H9 (cell line): ENCODE measurements at regions not wholly inside any gene's neighbourhood (a gene's known extent, or its start where the extent isn't known, plus 50 kb on each side); places are given as distances from the start of the nearest gene placed in this dataset.
"Not testable (repeated sequence)": the region's sequence is repeated elsewhere in the genome, so short reads cannot be mapped to it uniquely, and the experiment has no call there.

Source experiments
- DNase-seq: peaks from one replicate; pipeline ENCODE4 v3.0.0-alpha.2; 2017
- H2AFZ ChIP-seq: one replicate; pipeline ENCODE4 v1.6.1; 2013; ENCODE audit warnings: mild to moderate bottlenecking, low read length, control low read depth, moderate library complexity
- H2AK5ac ChIP-seq: 2 replicates; pipeline ENCODE4 v1.6.1; 2013; ENCODE audit warnings: low read length, control low read depth, mixed read lengths; ENCODE audit not compliant: insufficient read length
- H2BK120ac ChIP-seq: one replicate; pipeline ENCODE4 v1.6.1; 2013; ENCODE audit warnings: low read depth, mild to moderate bottlenecking, low read length, control low read depth, inconsistent platforms; ENCODE audit not compliant: poor library complexity, severe bottlenecking
- H2BK12ac ChIP-seq: 2 replicates; pipeline ENCODE4 v1.6.1; 2013; ENCODE audit warnings: low read length, control low read depth, mixed read lengths, low read depth; ENCODE audit not compliant: insufficient read length
- H2BK15ac ChIP-seq: 2 replicates; pipeline ENCODE4 v1.6.1; 2013; ENCODE audit warnings: low read depth, low read length, control low read depth
- H2BK20ac ChIP-seq: one replicate; pipeline ENCODE4 v1.6.1; 2013; ENCODE audit warnings: low read depth, mild to moderate bottlenecking, low read length, control low read depth, inconsistent platforms; ENCODE audit not compliant: poor library complexity, severe bottlenecking
- H2BK5ac ChIP-seq: 2 replicates; pipeline ENCODE4 v1.6.1; 2013; ENCODE audit warnings: low read length, control low read depth, mixed read lengths; ENCODE audit not compliant: insufficient read length
- H3K14ac ChIP-seq: 2 replicates; pipeline ENCODE4 v1.6.1; 2013; ENCODE audit warnings: low read length, control low read depth; ENCODE audit not compliant: insufficient read depth
- H3K18ac ChIP-seq: 2 replicates; pipeline ENCODE4 v1.6.1; 2013; ENCODE audit warnings: low read depth, mild to moderate bottlenecking, mixed read lengths, low read length, control low read depth; ENCODE audit not compliant: insufficient read length
- H3K23ac ChIP-seq: 2 replicates; pipeline ENCODE4 v1.6.1; 2013; ENCODE audit warnings: low read length, control low read depth, mixed read lengths, low read depth; ENCODE audit not compliant: insufficient read length
- H3K23me2 ChIP-seq: 2 replicates; pipeline ENCODE4 v1.6.1; 2013; ENCODE audit warnings: low read depth, mild to moderate bottlenecking, mixed read lengths, low read length, control low read depth; ENCODE audit not compliant: insufficient read length, poor library complexity, severe bottlenecking
- H3K27ac ChIP-seq: 2 replicates; pipeline ENCODE4 v1.5.1; 2013; ENCODE audit warnings: low read length, control low read depth, mixed read lengths, low read depth; ENCODE audit not compliant: insufficient read length
- H3K27me3 ChIP-seq: 2 replicates; pipeline ENCODE4 v1.6.1; 2013; ENCODE audit warnings: low read length, control low read depth, inconsistent platforms; ENCODE audit not compliant: insufficient read depth
- H3K4ac ChIP-seq: 2 replicates; pipeline ENCODE4 v1.6.1; 2013; ENCODE audit warnings: low read depth, mild to moderate bottlenecking, control low read depth, inconsistent platforms, low read length, moderate library complexity
- H3K4me1 ChIP-seq: 2 replicates; pipeline ENCODE4 v1.6.1; 2013; ENCODE audit warnings: low read length, control low read depth, inconsistent platforms; ENCODE audit not compliant: insufficient read depth
- H3K4me2 ChIP-seq: 2 replicates; pipeline ENCODE4 v1.6.1; 2013; ENCODE audit warnings: low read length, control low read depth, mixed read lengths; ENCODE audit not compliant: insufficient read length, insufficient read depth
- H3K56ac ChIP-seq: 2 replicates; pipeline ENCODE4 v1.6.1; 2013; ENCODE audit warnings: low read depth, mild to moderate bottlenecking, mixed read lengths, low read length, control low read depth; ENCODE audit not compliant: insufficient read length
- H3K79me1 ChIP-seq: 2 replicates; pipeline ENCODE4 v1.6.1; 2013; ENCODE audit warnings: low read depth, mild to moderate bottlenecking, moderate library complexity, low read length, control low read depth, inconsistent platforms; ENCODE audit not compliant: insufficient read depth, poor library complexity, severe bottlenecking
- H3K79me2 ChIP-seq: 2 replicates; pipeline ENCODE4 v1.6.1; 2013; ENCODE audit warnings: low read length, control low read depth, inconsistent platforms; ENCODE audit not compliant: insufficient read depth
- H3K9ac ChIP-seq: 2 replicates; pipeline ENCODE4 v1.6.1; 2013; ENCODE audit warnings: low read length, control low read depth, mixed read lengths; ENCODE audit not compliant: insufficient read length; ENCODE audit errors: extremely low read depth
- H3K9me3 ChIP-seq: one replicate; pipeline ENCODE4 v1.6.1; 2013; ENCODE audit warnings: low read depth, low read length, inconsistent platforms; ENCODE audit not compliant: control insufficient read depth
- H3T11ph ChIP-seq: one replicate; pipeline ENCODE4 v1.6.1; 2013; ENCODE audit warnings: mild to moderate bottlenecking, low read length, control low read depth, inconsistent platforms
- H4K20me1 ChIP-seq: one replicate; pipeline ENCODE4 v1.6.1; 2013; ENCODE audit not compliant: control insufficient read depth, insufficient read length, insufficient read depth
- H4K5ac ChIP-seq: 2 replicates; pipeline ENCODE4 v1.6.1; 2013; ENCODE audit warnings: low read depth, mild to moderate bottlenecking, mixed read lengths, low read length, control low read depth; ENCODE audit not compliant: insufficient read length
- H4K8ac ChIP-seq: replicated peaks from 2 replicates; pipeline ENCODE4 v1.6.1; 2013; ENCODE audit warnings: low read length, control low read depth, mixed read lengths, low read depth; ENCODE audit not compliant: insufficient read length
- H4K91ac ChIP-seq: 2 replicates; pipeline ENCODE4 v1.6.1; 2013; ENCODE audit warnings: low read depth, mild to moderate bottlenecking, moderate library complexity, mixed read lengths, low read length, control low read depth; ENCODE audit not compliant: insufficient read length
- H3K27ac Mint-ChIP-seq, 3 experiments: 2 replicates in 2 of 3; 3 replicates in 1 of 3; pipeline ENCODE4 v1.8.0; 2020 to 2021; ENCODE audit warnings: mixed read lengths in 3 of 3, mild to moderate bottlenecking in 1 of 3, moderate library complexity in 1 of 3
- H3K27me3 Mint-ChIP-seq: 2 replicates; pipeline ENCODE4 v1.8.0; 2021; ENCODE audit warnings: low read depth, mild to moderate bottlenecking, moderate library complexity, mixed read lengths
- H3K36me3 Mint-ChIP-seq, 3 experiments: 2 replicates in 2 of 3; 3 replicates in 1 of 3; pipeline ENCODE4 v1.8.0; 2020 to 2021; ENCODE audit warnings: low read depth in 3 of 3, mixed read lengths in 3 of 3; ENCODE audit not compliant: insufficient read depth in 1 of 3
- H3K4me1 Mint-ChIP-seq, 2 experiments: 2 replicates each; pipeline ENCODE4 v1.8.0; 2020; ENCODE audit warnings: mixed read lengths in 2 of 2
- H3K4me3 Mint-ChIP-seq, 2 experiments: 2 replicates in 1 of 2; 3 replicates in 1 of 2; pipeline ENCODE4 v1.8.0; 2020 to 2021; ENCODE audit warnings: mild to moderate bottlenecking in 2 of 2, mixed read lengths in 2 of 2, moderate library complexity in 1 of 2
- H3K9me3 Mint-ChIP-seq, 2 experiments: 2 replicates in 1 of 2; 3 replicates in 1 of 2; pipeline ENCODE4 v1.8.0; 2020; ENCODE audit warnings: mild to moderate bottlenecking in 2 of 2, mixed read lengths in 2 of 2, moderate library complexity in 1 of 2
- WGBS: extraction: QIAGEN DNeasy Blood & Tissue Kit; methylation state at CpG from one replicate; pipeline ENCODE4 v1.1.7; 2013; ENCODE audit warnings: missing lambda C conversion rate, low lambda C conversion rate, mixed read lengths; ENCODE audit not compliant: insufficient read length; ENCODE audit errors: extremely low coverage; 5-methylcytosine and 5-hydroxymethylcytosine counted together
- TF ChIP-seq, protein P1 (sequence below): fragments of 200-600 bp; sonication (generic); conservative IDR thresholded peaks from 3 replicates; pipeline ENCODE4 v1.8.0; 2021; ENCODE audit warnings: antibody characterized with exemption, mild to moderate bottlenecking

- Histone ChIP-seq H3K4me1 (no peaks in the 10 kb centered on the region), H3K27me3 (no peaks in the 10 kb centered on the region), H3K56ac (no peak overlapping the region), H3K18ac (peak overlapping the region; percentile 34), H3K4ac (no peak overlapping the region), H2BK20ac (no peak overlapping the region), H2AK5ac (no peak overlapping the region), H3K9me3 (no peaks in the 10 kb centered on the region), H2BK120ac (no peak overlapping the region), H3K79me1 (no peaks in the 10 kb centered on the region), H2BK15ac (no peak overlapping the region), H2BK5ac (no peak overlapping the region), H3K27ac (no peak overlapping the region), H2BK12ac (no peak overlapping the region), H4K5ac (no peak overlapping the region), H3K79me2 (no peaks in the 10 kb centered on the region), H3K23ac (no peak overlapping the region), H4K20me1 (no peaks in the 10 kb centered on the region), H3K4me2 (no peak overlapping the region), H3K23me2 (no peaks in the 10 kb centered on the region), H3T11ph (no peak overlapping the region), H4K8ac (peak overlapping the region; percentile 39), H4K91ac (no peak overlapping the region), H3K9ac (no peak overlapping the region), H3K14ac (no peak overlapping the region; the same call in 1 of the 2 replicates), H2AFZ (peak overlapping the region; percentile 1)
- peaks cover 13 to 21% of the 10 kb centered on the region in 2 experiments for H3K9me3 Mint-ChIP-seq
- H3K27me3 Mint-ChIP-seq = no peaks in the 10 kb centered on the region; the same call in 1 of the 2 replicates
- DNase-seq = peak; percentile 34
- TF ChIP-seq, protein P1, sequence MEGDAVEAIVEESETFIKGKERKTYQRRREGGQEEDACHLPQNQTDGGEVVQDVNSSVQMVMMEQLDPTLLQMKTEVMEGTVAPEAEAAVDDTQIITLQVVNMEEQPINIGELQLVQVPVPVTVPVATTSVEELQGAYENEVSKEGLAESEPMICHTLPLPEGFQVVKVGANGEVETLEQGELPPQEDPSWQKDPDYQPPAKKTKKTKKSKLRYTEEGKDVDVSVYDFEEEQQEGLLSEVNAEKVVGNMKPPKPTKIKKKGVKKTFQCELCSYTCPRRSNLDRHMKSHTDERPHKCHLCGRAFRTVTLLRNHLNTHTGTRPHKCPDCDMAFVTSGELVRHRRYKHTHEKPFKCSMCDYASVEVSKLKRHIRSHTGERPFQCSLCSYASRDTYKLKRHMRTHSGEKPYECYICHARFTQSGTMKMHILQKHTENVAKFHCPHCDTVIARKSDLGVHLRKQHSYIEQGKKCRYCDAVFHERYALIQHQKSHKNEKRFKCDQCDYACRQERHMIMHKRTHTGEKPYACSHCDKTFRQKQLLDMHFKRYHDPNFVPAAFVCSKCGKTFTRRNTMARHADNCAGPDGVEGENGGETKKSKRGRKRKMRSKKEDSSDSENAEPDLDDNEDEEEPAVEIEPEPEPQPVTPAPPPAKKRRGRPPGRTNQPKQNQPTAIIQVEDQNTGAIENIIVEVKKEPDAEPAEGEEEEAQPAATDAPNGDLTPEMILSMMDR = no peak
- H3K27ac Mint-ChIP-seq = no peak overlapping the region
- peaks cover 4 to 8% of the 10 kb centered on the region in 2 experiments; a peak in 2 of 4 replicates for H3K4me1 Mint-ChIP-seq
- H3K4me3 Mint-ChIP-seq = no peak overlapping the region
- peaks cover 0 to 12% (median 4%) of the 10 kb centered on the region in 3 experiments; a peak in 5 of 7 replicates for H3K36me3 Mint-ChIP-seq
- WGBS = no CpG with 5 or more reads among the region's 7 CpGs
Measured at GRCh38 chr4:64799751-64800150, 390.5 kb upstream of the TECRL start.

- WGBS = no CpG with 5 or more reads among the region's 4 CpGs
Measured at GRCh38 chr4:64798828-64799227, 389.6 kb upstream of the TECRL start.

More at GRCh38 chr4:64798828-64799227, 389.6 kb upstream of the TECRL start:
- H3K56ac ChIP-seq, H4K91ac ChIP-seq, H2AK5ac ChIP-seq, H3K27me3 Mint-ChIP-seq, H2BK15ac ChIP-seq, H3K23me2 ChIP-seq, H2AFZ ChIP-seq, H3K9me3 ChIP-seq, DNase-seq, H3K4me1 ChIP-seq, H3K27ac Mint-ChIP-seq, H3K79me1 ChIP-seq, H3K4me2 ChIP-seq, H3K4ac ChIP-seq, H3T11ph ChIP-seq, H3K4me3 Mint-ChIP-seq, H3K27ac ChIP-seq, H3K14ac ChIP-seq, H3K36me3 Mint-ChIP-seq, H3K18ac ChIP-seq, H3K23ac ChIP-seq, H2BK5ac ChIP-seq, H2BK120ac ChIP-seq, H4K5ac ChIP-seq, H3K27me3 ChIP-seq, H2BK12ac ChIP-seq, H4K8ac ChIP-seq, H3K79me2 ChIP-seq, H3K4me1 Mint-ChIP-seq, H3K9ac ChIP-seq, H2BK20ac ChIP-seq, H4K20me1 ChIP-seq: not testable (repeated sequence)
- peaks cover 3 to 13% of the 10 kb centered on the region in 2 experiments; a peak in 4 of 5 replicates for H3K9me3 Mint-ChIP-seq
